Erythroblast (primary cell): ENCODE measurements at regions not wholly inside any gene's neighbourhood (a gene's known extent, or its start where the extent isn't known, plus 50 kb on each side); places are given as distances from the start of the nearest gene placed in this dataset.
"Not testable (repeated sequence)": the region's sequence is repeated elsewhere in the genome, so short reads cannot be mapped to it uniquely, and the experiment has no call there.

Experiments used
- DNase-seq, 2 experiments: peaks; one replicate each; lab custom pipeline; 2025; lab: John Stamatoyannopoulos, UW
- GATA1 ChIP-seq: IDR thresholded peaks from 2 replicates; pipeline ENCODE4 v1.6.1; 2011; ENCODE audit warnings: low read depth, mild to moderate bottlenecking, control low read depth, low read length, moderate library complexity
- POLR2A ChIP-seq: IDR thresholded peaks from 2 replicates; pipeline ENCODE4 v1.6.1; 2011; ENCODE audit warnings: mild to moderate bottlenecking, low read length

GRCh38 chr6:88458662-88459061 lies 292.5 kb upstream of the CNR1 start:
- TF ChIP-seq GATA1 (no peak), POLR2A (no peak)
- DNase-seq, result no peak

DNA sequence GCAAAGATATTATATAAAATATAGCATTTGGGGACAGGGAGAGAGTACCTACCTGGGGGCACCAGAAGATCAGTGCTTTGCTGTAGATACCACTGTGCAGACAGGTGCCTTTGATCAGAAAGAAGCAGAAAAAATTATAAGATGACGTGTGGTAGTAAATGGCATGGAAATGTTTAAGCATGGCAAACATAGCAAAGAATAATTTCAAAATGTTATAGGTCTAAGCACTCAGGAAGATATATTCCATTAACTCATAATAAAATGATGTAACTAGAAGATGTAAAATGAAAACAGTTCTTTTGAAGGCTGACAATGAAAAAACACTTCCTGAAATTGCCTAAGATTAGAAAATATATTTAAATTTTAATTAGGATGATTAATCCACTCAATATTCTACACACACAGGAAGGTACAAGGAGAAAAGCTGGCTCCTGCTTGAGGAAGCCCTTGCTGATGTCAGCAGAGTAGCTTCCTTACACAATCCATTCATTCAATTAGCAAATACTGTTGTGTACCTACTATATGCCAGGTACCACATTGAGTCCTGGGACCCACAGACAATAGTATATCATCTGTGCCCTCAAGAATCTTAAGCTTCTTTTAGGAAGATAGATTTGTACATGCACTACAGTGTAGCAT lies 290.2 kb upstream of the CNR1 start:
- no peak for TF ChIP-seq POLR2A
- TF ChIP-seq GATA1, result no peak
- no peak for DNase-seq

GRCh38 chr6:88455317-88455716 lies 289.2 kb upstream of the CNR1 start:
- DNase-seq, result no peak
- TF ChIP-seq GATA1 (no peak), POLR2A (no peak)

DNA sequence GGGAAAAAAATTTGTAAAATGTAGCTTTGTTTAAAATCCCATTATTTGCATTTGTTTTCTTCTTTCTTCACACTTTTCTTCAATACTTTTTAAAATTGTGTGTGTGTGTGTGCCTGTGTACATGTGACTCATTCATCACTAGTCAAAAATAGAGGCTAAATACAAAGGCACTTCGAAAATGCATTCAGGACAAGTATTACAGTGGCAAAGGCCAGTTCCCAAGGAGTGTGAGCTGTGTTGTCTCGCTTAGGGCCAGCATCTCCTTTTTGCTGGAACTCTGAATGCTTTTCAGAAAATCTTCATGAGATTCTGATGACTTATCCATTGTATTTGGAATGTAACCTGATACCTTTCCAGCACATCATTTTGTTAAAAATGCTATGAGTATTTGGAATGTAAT lies 288.5 kb upstream of the CNR1 start:
- DNase-seq, result no peak
- no peak for TF ChIP-seq GATA1

DNA sequence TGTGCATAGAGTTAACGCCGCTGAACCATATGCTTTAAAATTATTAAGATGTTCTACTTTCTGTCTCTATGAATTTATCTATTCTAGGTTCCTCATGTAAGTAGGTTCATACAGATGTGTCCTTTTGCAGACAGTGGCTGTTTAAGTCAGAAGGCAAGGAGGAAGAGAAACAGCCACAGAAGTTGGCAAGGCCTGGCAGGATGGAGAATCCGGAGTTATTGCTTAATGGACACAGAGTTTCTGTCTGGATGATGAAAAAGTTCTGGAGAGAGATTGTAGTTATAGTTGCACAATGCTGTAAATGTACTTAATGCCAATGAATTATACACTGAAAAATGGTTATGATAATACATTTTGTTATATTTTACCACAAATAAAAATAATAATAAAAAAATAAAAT lies 283.6 kb upstream of the CNR1 start:
- DNase-seq, result no peak
- TF ChIP-seq POLR2A, result no peak
- no peak for TF ChIP-seq GATA1

- TF ChIP-seq GATA1 (no peak), POLR2A (no peak)
- DNase-seq, result no peak
These were observed 279.2 kb upstream of the CNR1 start for GRCh38 chr6:88445188-88445965.

GRCh38 chr6:88443554-88443953 lies 277.4 kb upstream of the CNR1 start:
- TF ChIP-seq GATA1, result no peak
- no peak for TF ChIP-seq POLR2A

GRCh38 chr6:88442737-88443136 lies 276.6 kb upstream of the CNR1 start:
- no peak for TF ChIP-seq GATA1
- no peak for TF ChIP-seq POLR2A

More at GRCh38 chr6:88443554-88443953, 277.4 kb upstream of the CNR1 start:
- DNase-seq, result no peak

GRCh38 chr6:88441346-88441745 lies 275.2 kb upstream of the CNR1 start:
- TF ChIP-seq POLR2A (no peak), GATA1 (no peak)
- DNase-seq, result no peak

More at GRCh38 chr6:88442737-88443136, 276.6 kb upstream of the CNR1 start:
- DNase-seq, result no peak

- TF ChIP-seq POLR2A (no peak), GATA1 (no peak)
- DNase-seq, result no peak
These were observed 261.9 kb upstream of the CNR1 start for GRCh38 chr6:88428068-88428467.

GRCh38 chr6:88426005-88426404 lies 259.9 kb upstream of the CNR1 start:
- TF ChIP-seq GATA1 (no peak), POLR2A (no peak)
- no peak for DNase-seq

DNA sequence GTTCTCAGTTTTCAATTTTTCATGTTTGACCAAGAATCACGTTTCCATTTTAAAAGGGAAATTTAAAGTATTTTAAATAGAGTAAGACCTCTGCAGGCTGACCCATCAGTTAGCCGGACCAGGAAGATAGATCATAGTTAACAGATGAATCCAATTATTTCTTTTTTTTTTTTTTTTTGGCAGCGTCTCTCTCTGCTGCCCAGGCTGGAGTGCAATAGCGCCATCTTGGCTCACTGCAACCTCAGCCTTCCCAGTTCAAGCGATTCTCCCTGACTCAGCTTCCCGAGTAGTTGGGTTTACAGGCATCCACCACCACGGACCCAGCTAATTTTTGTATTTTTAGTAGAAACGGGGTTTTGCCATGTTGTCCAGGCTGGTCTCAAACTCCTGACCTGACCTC lies 256.7 kb upstream of the CNR1 start:
- DNase-seq, result no peak
- TF ChIP-seq GATA1 (no peak), POLR2A (no peak)

- not testable (repeated sequence) for DNase-seq
These were observed 254.9 kb upstream of the CNR1 start for GRCh38 chr6:88420967-88421488.

DNA sequence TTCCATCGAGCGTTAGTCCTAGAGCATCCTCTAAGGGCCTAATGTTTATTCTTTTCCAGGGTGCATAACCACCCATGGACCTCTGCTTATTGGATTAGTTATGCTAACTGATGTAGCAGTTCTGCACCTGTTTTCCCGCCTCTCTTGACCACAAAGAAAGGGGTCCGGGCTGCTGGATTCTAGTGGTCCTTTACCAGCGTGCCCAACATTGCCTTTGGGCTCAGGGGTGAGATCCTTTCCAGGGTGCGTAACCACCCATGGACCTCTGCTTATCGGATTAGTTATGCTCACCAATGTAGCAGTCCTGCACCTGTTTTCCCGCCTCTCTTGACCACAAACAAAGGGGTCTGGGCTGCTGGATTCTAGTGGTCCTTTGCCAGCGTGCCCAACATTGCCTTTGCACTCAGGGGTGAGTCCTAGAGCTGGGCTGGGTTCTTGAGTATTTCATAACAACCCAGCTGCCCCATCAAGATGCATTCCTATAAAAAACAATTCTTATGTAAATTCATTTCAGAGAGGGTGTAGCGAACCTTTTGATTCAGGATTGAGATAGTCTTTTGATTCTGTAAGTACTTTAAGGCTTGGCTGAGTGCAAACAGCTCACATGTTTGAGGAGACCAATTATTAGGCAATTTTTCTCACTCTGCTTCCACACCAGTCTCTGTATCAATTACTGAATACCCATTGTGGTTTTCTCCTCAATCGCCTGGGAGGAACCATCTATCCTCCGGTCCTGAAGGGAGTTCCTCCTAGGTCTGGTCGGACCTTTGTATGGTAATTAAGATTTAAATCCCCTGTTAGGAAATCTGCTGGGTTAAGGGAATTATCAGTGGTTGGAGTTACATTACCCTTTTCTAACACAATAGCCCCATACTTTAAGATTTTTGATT lies 253.0 kb upstream of the CNR1 start:
- DNase-seq, result not testable (repeated sequence)

DNA sequence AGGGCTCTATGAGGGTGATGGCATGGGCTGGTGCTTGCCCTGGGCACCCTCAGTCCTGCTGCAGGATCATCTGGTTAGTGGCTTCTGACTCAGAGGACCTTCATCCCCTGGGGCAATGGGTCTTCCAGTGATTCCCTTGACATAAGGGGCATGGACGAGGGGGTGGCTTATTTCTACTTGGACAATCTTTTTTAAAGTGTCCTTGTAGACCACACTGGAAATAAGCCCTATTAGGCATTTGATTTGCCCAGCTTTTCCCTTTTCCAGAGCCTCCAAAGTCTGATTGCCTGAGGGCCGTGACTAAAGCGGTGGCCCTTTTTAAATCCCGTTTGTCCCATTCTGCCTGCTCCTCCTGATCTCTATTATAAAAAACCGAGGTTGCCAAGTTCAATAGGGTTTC lies 251.2 kb upstream of the CNR1 start:
- DNase-seq, result not testable (repeated sequence)
